CD4-positive, alpha-beta T cell (primary cell): ENCODE measurements at regions not wholly inside any gene's neighbourhood (a gene's known extent, or its start where the extent isn't known, plus 50 kb on each side); places are given as distances from the start of the nearest gene placed in this dataset.

Experiments used
- ATAC-seq: fragments of 200-7000 bp; cut with Tn5 transposase; one replicate; pipeline ENCODE4 v1.10.0; 2022; ENCODE audit warnings: mild to moderate bottlenecking; ENCODE audit not compliant: poor library complexity
- CTCF ChIA-PET: fragments of 350-600 bp; sonication (Branson Sonifier 250); formaldehyde crosslinking; loops from one replicate; lab custom pipeline; 2021; ENCODE audit warnings: antibody characterized with exemption, inconsistent platforms; lab: Charles Lee
- POLR2A ChIA-PET: fragments of 350-600 bp; sonication (Branson Sonifier 250); formaldehyde crosslinking; loops from one replicate; lab custom pipeline; 2021; ENCODE audit warnings: antibody characterized with exemption, inconsistent platforms; lab: Charles Lee
- DNase-seq, 14 experiments: peaks; one replicate each; pipeline ENCODE4 v3.0.0-alpha.2; 2013 to 2020; ENCODE audit warnings: mixed read lengths in 2 of 14
- H3K27ac ChIP-seq, 2 donors: one replicate each; pipeline versions ENCODE4 v1.5.1 to v1.7.0; 2013; ENCODE audit warnings: low read length in 2 of 2, low read depth in 1 of 2, mild to moderate bottlenecking in 1 of 2
- H3K27me3 ChIP-seq, 2 experiments: 1 replicate in 1 of 2; 2 replicates in 1 of 2; pipeline versions ENCODE4 v1.6.1 to v1.7.0; 2013; ENCODE audit warnings: low read length in 2 of 2, control low read depth in 1 of 2, mild to moderate bottlenecking in 1 of 2, moderate library complexity in 1 of 2; ENCODE audit not compliant: insufficient read depth in 2 of 2, control insufficient read depth in 1 of 2
- H3K36me3 ChIP-seq: one replicate; pipeline ENCODE4 v1.6.1; 2013; ENCODE audit warnings: low read length, control low read depth; ENCODE audit not compliant: insufficient read depth
- H3K4me1 ChIP-seq: one replicate; pipeline ENCODE4 v1.6.1; 2013; ENCODE audit warnings: low read length, control low read depth; ENCODE audit not compliant: insufficient read depth
- H3K4me3 ChIP-seq: one replicate; pipeline ENCODE4 v1.5.1; 2013; ENCODE audit warnings: mild to moderate bottlenecking, low read length, moderate library complexity
- H3K9me3 ChIP-seq, 2 experiments: 1 replicate in 1 of 2; 2 replicates in 1 of 2; pipeline versions ENCODE4 v1.6.1 to v1.7.0; 2013; ENCODE audit warnings: low read length in 2 of 2, mild to moderate bottlenecking in 2 of 2, control low read depth in 1 of 2, moderate library complexity in 1 of 2; ENCODE audit not compliant: control insufficient read depth in 1 of 2, insufficient read depth in 1 of 2
- H3K27ac Mint-ChIP-seq: one replicate; pipeline ENCODE4 v1.8.0; 2020; ENCODE audit warnings: mixed read lengths
- H3K27me3 Mint-ChIP-seq: one replicate; pipeline ENCODE4 v1.8.0; 2021; ENCODE audit warnings: mixed read lengths
- H3K36me3 Mint-ChIP-seq: one replicate; pipeline ENCODE4 v1.8.0; 2021; ENCODE audit warnings: low read depth, mixed read lengths
- H3K4me1 Mint-ChIP-seq: one replicate; pipeline ENCODE4 v1.8.0; 2021; ENCODE audit warnings: low read depth, mixed read lengths
- H3K4me3 Mint-ChIP-seq: one replicate; pipeline ENCODE4 v1.8.0; 2020; ENCODE audit warnings: mild to moderate bottlenecking, mixed read lengths
- H3K9me3 Mint-ChIP-seq: one replicate; pipeline ENCODE4 v1.8.0; 2020; ENCODE audit warnings: mixed read lengths
- CTCF ChIP-seq: fragments of 200-600 bp; IDR thresholded peaks from one replicate; pipeline ENCODE4 v1.8.0; 2022; ENCODE audit warnings: antibody characterized with exemption, mild to moderate bottlenecking
- intact Hi-C, 2 experiments: fragments of 100-400 bp; cut with DNase I in 1 of 2; cut with micrococcal nuclease in 1 of 2; formaldehyde crosslinking; loops; one replicate each; pipeline versions ENCODE4 v1.15.1 to v1.9.0; 2023 to 2025; cut with DNase I, micrococcal nuclease

GRCh38 chr13:69461397-69461796 lies 646.2 kb upstream of the ATXN8OS start:
- Mint-ChIP-seq H3K27me3 (no peaks in the 10 kb centered on the region), H3K27ac (no peak overlapping the region), H3K9me3 (peaks cover 7% of the 10 kb centered on the region), H3K4me3 (no peak overlapping the region), H3K4me1 (no peaks in the 10 kb centered on the region), H3K36me3 (no peaks in the 10 kb centered on the region)
- H3K4me1 ChIP-seq, result no peaks in the 10 kb centered on the region
- intact Hi-C loops, result no loop called here
- H3K4me3 ChIP-seq, result no peak overlapping the region
- H3K36me3 ChIP-seq, result no peaks in the 10 kb centered on the region
- peaks cover 0 to 8% of the 10 kb centered on the region in 2 experiments for H3K9me3 ChIP-seq
- ChIA-PET POLR2A (no interaction called here), CTCF (no interaction called here)
- no peaks in the 10 kb centered on the region for H3K27me3 ChIP-seq
- H3K27ac ChIP-seq, result no peak overlapping the region
- TF ChIP-seq CTCF, result no peak
- ATAC-seq (no peak), DNase-seq (no peak)

- H3K36me3 ChIP-seq, result no peaks in the 10 kb centered on the region
- H3K9me3 ChIP-seq, result peaks cover 0 to 8% of the 10 kb centered on the region in 2 experiments
- no peak for TF ChIP-seq CTCF
- H3K4me1 ChIP-seq, result no peaks in the 10 kb centered on the region
- Mint-ChIP-seq H3K4me1 (no peaks in the 10 kb centered on the region), H3K36me3 (no peaks in the 10 kb centered on the region), H3K4me3 (no peak overlapping the region), H3K27ac (no peak overlapping the region), H3K27me3 (no peaks in the 10 kb centered on the region), H3K9me3 (peaks cover 6% of the 10 kb centered on the region)
- ChIA-PET POLR2A (no interaction called here), CTCF (no interaction called here)
- ATAC-seq, result no peak
- no peaks in the 10 kb centered on the region for H3K27me3 ChIP-seq
- no peak overlapping the region for H3K4me3 ChIP-seq
- intact Hi-C loops, result no loop called here
- DNase-seq, result no peak
- H3K27ac ChIP-seq, result no peak overlapping the region
Measured at GRCh38 chr13:69459346-69459745, 648.3 kb upstream of the ATXN8OS start.

- H3K27me3 ChIP-seq, result no peaks in the 10 kb centered on the region
- H3K4me3 ChIP-seq, result no peak overlapping the region
- Mint-ChIP-seq H3K27ac (no peak overlapping the region), H3K4me3 (no peak overlapping the region), H3K9me3 (peaks cover 8% of the 10 kb centered on the region), H3K36me3 (no peaks in the 10 kb centered on the region), H3K27me3 (no peaks in the 10 kb centered on the region), H3K4me1 (no peaks in the 10 kb centered on the region)
- H3K9me3 ChIP-seq, result peaks cover 0 to 8% of the 10 kb centered on the region in 2 experiments
- no peaks in the 10 kb centered on the region for H3K4me1 ChIP-seq
- TF ChIP-seq CTCF, result no peak
- H3K36me3 ChIP-seq, result no peaks in the 10 kb centered on the region
- no peak for ATAC-seq
- ChIA-PET CTCF (no interaction called here), POLR2A (no interaction called here)
- H3K27ac ChIP-seq, result no peak overlapping the region
- intact Hi-C loops, result no loop called here
- no peak for DNase-seq
Measured at GRCh38 chr13:69458013-69458412, 649.6 kb upstream of the ATXN8OS start.
